GM21367 (cell line): ENCODE measurements at regions not wholly inside any gene's neighbourhood (a gene's known extent, or its start where the extent isn't known, plus 50 kb on each side); places are given as distances from the start of the nearest gene placed in this dataset.
"Not testable (repeated sequence)": the region's sequence is repeated elsewhere in the genome, so short reads cannot be mapped to it uniquely, and the experiment has no call there.

Experiments used
- ATAC-seq: cut with Tn5 transposase; IDR thresholded peaks from one replicate; pipeline ENCODE4 v1.9.1; 2021; ENCODE audit not compliant: unreplicated experiment

DNA sequence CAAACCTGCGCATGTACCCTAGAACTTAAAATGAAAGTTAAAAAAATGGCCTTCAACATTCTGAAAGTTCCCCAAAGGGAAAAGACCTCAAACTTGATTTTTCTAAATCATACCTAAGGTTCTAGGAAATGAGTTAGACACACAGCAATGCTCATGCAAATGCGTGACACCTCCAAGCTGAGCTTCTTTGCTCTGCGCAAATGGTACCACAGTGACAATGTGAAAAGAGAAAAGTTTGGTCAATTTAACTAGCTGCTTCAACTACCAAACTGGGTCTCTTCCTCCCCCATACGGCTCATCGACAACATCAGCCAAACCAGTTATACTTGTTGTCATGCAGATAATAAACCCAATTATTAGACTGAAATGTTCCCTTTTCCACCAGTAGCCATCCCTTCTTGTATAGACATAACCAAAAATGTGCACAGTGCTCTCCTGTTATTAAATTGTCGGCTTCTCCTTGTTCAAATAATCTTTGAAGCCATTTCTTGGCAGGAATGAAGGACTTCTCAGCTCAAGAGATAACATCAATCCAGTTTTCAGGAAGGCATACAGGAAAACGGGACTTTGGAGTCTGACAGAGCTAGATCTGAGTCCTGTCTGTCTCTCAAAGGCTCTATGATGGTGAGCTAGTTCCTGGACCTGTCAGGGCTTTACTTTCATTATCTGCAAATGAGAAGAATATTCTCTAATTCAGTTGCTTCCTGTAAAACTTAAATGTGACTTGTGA lies 185.6 kb upstream of the NR3C1 start:
- ATAC-seq = no peak

DNA sequence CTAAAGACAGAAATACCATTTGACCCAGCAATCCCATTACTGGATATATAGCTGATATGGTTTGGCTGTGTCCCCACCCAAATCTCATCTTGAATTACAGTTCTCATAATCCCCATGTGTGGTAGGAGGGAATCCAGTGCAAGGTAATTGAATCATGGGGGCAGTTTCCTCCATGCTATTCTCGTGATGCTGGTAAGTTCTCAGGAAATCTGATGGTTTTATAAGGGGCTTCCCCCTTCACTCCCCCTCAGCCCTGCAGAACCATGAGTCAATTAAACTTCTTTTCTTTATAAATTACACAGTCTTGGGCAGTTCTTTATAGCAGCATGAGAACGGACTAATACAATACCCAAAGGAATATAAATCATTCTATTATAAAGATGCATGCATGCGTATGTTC lies 184.6 kb upstream of the NR3C1 start:
- not testable (repeated sequence) for ATAC-seq

GRCh38 chr5:143586781-143587362 lies 183.4 kb upstream of the NR3C1 start:
- no peak for ATAC-seq

DNA sequence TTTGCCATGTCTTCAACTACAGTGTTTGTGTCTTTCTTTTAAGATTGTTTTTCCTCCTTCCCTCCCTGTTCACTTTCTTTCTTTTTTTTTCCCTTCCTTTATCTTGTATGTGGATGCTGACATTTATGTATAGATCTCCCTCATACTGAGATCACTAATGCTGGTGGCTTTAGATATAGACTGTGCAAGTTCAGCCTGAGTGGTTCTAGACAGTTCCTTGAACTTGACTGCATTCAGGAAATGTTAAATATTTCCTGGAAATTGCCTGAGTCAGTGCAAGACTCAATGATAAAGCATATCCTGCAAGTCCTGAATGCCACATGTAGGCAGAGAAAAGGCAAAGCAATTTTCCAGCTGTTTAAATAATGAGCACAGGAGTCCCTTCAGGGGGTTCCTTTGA lies 182.5 kb upstream of the NR3C1 start:
- no peak for ATAC-seq

GRCh38 chr5:143583409-143583808 lies 179.9 kb upstream of the NR3C1 start:
- no peak for ATAC-seq

- ATAC-seq = peak; percentile 65
These were observed 179.4 kb upstream of the NR3C1 start for GRCh38 chr5:143582869-143583268.

DNA sequence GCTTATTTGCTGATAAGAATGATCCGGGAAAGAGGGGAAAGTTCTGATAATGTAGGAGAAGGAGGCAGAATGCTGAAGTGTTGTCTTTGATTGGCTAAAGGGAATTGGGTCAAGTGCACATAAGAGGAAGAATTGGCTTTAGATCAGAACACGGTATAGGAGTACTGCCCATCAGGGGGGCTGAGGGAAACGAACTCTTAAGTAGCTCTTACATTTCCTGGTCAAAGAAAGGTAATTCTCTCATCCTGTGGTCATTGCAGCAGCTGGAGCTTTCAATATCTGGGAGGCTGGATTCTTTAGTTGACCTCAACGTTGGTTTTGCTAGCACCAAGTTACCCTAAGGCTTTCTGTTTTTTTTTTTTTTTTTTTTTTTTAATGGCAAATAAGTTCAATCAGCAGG lies 178.7 kb upstream of the NR3C1 start:
- no peak for ATAC-seq

DNA sequence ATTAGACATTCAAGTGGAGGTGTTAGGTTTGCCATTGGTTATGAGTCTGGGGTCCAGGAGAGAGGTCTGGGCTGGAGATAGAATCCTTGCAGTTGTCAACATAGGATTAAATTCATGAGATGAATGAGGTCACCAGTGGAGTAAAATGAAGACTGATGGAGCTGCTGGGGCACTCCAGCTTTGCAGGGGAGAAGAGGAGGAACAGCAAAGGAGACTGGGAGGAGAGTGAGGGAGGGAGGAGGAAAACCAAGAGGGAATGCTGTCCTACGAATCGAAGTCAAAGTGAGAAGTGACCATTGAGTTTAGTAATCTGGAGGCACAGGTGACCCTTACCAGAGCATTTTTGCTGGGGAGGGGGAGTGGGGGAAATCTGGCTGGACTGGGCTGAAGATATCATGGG lies 178.2 kb upstream of the NR3C1 start:
- no peak for ATAC-seq

DNA sequence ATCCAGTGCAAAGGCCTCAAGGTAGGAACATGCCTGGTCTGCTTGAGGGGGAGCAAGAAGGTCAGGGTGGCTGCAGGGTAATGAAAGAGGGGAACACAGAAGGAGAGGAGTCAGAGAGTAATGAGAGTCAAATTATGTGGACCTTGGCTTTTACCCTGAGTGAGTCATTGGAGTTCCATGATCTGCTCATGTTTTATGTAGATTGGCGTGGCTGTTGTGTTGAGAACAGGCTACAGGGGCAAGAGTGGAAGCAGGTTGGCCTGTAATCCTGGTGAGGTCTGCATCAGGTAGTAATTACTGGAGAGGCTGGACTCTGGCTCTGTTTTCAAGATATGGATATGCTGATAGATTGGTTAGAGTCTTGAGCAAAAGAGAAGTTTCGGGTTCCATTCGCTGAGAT lies 177.7 kb upstream of the NR3C1 start:
- ATAC-seq = no peak

DNA sequence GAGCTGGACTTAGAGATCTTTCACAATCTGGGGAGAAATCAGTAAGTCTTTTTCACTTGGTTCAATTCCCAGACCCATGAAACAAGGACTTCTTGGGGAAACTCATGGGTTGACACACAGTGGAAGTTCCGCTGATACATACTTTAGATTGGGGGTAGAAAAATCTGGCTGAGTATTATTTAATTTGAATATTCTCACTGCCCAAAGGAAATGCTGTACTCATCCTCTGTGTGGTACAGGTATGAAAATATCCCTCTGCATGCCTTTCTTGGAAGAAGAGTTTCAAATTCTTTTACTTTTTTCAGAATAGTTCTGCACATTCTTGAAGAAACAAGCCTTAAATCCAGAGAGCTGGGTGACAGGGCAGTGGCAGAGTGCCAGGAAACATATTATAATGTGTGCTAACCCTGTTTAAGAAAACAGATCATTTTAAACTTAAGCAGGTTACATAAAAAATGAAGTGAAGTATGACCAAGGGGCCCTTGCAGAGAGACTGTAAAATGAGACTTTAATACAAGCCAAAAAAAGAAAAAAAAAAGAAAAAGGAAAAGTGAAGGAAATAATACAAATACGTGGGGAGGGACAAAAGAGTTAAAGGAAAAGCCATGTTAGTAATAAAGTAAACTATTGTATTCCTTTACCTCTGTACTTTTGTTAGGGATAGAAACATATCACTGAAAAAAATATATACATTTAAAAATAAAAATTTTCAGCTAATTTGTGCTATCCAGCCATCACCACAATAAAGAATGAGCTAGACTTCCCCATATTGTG lies 173.4 kb upstream of the NR3C1 start:
- ATAC-seq = no peak

DNA sequence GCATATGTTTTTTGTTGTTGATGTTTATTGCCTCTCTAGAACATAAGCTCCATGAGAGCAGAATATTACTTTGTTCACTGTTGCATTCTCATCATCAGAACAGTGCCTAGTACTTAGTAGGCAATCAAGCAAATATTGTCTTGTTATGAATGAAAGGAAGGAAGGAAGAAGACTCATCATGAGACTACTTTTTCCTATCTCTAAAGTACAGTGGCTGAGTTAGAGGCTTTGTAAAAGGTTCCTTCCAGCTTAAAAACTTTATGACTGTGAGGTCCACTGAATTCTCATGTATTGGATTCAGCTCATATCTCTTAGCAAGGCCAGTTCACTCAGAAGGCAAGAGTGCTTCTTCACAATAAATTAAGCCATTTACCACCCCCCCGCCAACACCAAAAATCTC lies 171.8 kb upstream of the NR3C1 start:
- no peak for ATAC-seq

DNA sequence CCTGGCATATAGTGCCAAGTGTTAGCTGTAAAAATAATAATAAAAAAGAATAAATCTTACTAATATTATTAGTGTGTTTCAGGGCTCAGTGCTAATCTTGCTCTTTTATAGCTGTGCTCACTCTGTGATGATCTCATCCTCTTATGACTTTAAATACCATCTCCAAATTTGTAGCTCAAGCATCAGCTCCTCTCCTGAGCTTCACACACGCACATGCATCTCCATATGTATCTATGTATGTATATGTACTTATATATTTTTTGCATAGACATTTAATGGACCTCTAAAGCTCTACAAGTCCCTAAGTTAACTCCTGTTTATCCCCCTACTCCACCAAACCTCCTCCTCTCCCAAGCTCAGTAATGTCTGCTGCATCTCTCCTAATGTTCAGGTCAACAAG lies 170.8 kb upstream of the NR3C1 start:
- no peak for ATAC-seq

DNA sequence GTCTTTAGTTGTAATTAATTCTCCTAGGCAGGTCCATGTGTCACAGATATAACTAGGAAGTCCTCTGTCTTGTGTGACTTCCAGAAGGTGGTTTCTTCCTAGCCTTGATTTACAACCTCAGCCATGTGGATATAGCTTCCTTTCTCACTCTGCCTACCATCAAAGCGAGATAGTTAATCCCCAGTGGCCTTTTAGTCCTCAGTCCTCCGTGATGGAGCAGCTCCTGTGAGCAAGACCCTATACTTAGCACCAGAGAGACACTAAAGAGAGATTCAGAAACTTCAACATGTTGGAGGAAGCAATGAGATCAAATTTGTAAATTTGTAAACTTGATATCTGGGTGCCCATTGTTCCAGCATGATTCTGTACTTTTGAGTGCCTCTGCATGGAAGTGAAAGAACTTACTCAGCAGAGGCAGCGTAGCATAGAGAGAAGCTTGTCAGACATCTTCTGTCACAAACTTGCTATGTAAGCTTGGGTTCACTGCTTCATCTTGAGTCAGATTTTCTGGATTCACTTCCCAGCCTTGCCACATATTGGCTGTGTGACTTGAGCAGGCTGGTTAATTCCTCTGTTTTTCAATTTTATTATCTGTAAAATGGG lies 170.2 kb upstream of the NR3C1 start:
- peak; percentile 61 for ATAC-seq

DNA sequence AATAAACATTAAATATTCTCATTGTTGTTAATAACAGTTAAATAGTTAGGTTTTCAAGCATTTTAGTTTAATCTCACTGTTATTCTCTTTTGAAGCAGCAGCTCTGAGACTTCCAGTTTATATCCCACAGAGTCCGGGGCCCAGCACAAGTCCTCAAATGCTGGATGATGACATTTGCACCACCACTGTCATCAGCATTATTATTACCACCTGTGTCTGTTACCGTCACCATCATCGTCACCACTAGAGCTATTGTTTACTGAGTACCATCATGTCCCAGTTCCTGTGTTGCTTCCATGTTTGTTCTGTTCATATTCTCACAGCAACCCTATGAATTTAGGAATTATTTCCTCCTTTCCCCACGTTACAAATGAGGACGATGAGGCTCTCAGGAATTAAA lies 169.2 kb upstream of the NR3C1 start:
- ATAC-seq = no peak

DNA sequence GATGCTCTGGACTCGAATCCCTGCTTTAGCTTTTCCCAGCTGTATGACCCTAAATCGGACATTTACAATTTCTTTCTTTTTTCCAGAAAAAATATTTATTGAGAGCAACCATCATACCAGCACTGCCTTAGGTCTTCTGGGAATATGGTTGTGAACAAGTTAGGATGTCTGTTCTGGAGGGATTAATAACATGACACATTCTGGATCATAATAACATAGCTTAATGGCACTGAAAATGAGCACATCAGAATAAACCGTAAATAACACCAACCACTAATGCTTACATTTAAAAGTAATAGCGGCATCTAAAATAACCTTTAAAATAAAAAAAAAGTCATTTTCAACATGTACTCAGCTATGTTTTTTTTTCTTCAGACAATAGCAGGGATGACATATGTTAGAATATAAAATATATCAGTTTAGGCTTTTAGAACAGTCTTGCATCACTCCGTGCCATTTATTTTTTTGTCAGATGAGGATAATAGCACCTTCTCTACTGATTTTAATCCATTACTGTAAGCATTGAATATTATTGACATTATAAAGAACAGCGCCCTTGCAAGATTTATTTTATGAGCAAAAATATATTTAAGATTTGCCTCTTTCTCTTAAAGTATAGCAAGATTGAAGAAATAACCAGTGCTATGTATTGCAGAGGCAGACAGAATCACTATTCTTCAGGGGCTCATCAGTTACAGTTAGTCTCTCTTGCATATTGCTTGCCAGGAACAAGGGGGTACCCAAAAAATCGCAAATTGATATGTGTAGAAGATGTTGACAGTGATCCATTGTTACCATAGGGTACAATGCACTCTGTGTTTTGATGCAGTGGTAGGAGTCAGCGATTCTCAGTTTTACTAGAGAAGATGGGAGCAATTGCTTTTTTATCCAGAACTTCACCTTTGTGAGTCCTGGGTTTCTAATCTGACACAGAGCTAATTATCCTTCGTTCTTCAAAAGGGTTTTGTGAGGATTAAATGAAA lies 168.4 kb upstream of the NR3C1 start:
- no peak for ATAC-seq

DNA sequence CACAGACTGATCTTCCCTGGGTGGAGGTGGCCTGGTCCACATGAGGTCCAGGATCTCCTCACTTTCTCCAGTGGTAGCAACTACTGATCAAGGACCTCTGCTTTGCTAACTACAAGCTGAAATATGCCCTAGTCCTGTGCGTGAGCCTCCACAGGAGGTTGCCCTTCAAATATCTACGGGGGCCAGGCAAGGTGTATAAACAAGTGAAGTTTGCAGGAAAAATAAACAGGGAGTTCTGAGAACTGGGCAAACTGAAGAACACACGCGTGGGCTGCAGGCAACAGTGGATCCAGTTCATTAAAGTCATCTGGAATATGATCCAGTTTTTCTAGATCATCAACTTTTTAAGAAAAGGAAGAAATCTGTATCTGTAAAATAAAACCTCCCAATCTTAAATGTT lies 167.5 kb upstream of the NR3C1 start:
- ATAC-seq = no peak

DNA sequence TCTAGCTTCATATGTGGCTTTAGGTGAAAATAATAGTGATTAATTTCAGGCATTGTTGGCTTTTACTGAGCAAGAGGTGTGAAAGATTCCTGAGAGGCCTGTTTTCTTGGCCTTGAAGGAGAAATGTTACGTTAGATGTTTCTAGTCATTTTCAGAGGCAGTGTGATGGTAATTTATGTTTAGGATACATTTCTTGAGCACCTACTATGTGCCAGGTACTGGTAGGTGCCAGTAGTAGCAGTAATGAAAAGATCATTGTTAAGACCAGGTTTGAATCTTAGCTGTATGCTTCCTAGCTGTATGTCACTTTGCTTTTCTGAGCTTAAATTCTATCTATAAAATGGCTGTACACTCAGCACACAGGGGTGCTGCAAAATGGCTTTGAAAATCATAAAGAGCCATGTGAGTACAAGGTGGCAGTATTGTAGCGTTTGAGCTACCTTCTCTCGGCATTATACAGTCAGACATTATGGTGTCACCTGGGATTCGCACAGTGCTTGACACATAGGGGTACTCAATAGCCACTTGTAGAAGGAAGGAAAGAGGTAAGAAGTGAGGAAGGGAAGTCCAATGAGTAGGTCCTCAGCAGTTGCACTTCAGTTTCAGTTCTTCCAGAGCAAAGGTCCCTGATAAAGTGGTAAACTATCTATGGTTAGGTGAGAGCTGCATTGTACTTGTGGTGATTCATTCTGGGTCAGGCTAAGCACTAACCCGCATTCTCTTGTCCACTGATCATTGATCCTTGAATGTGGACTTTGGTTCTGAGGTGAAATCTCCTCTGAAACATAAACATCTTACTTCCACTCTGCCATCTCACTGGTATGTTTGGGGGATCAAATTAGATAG lies 166.5 kb upstream of the NR3C1 start:
- ATAC-seq = no peak

GRCh38 chr5:143569213-143569701 lies 165.8 kb upstream of the NR3C1 start:
- ATAC-seq = no peak
